ACHN (cell line): ENCODE measurements at regions not wholly inside any gene's neighbourhood (a gene's known extent, or its start where the extent isn't known, plus 50 kb on each side); places are given as distances from the start of the nearest gene placed in this dataset.

Experiments
- DNase-seq: peaks from one replicate; pipeline ENCODE4 v3.0.0-alpha.2; 2015
- in situ Hi-C: cut with HindIII; loops from 2 replicates; pipeline ENCODE4 v1.10.0; 2017; ENCODE audit warnings: low sequenced_read_pairs, low pct_ligation_motif_present, low pct_unique_long_range_greater_than_20kb

- no peak for DNase-seq
- in situ Hi-C loops: no loop called here
These were observed 391.7 kb upstream of the TBX3 start for GRCh38 chr12:115075552-115076170.

GRCh38 chr12:115074617-115075016, 390.6 kb upstream of the TBX3 start:
- DNase-seq: no peak
- in situ Hi-C loops: no loop called here

GRCh38 chr12:115072712-115073111, 388.7 kb upstream of the TBX3 start:
- no peak for DNase-seq
- in situ Hi-C loops: no loop called here

GRCh38 chr12:115070313-115070712, 386.3 kb upstream of the TBX3 start:
- in situ Hi-C loops: no loop called here
- no peak for DNase-seq

- no peak for DNase-seq
- in situ Hi-C loops: no loop called here
These were observed 380.3 kb upstream of the TBX3 start for GRCh38 chr12:115064296-115064695.

- in situ Hi-C loops: no loop called here
- no peak for DNase-seq
These were observed 378.8 kb upstream of the TBX3 start for GRCh38 chr12:115062741-115063140.

GRCh38 chr12:115060477-115061168, 376.6 kb upstream of the TBX3 start:
- in situ Hi-C loops: no loop called here
- no peak for DNase-seq

- in situ Hi-C loops: no loop called here
- no peak for DNase-seq
These were observed 373.5 kb upstream of the TBX3 start for GRCh38 chr12:115057445-115057844.

GRCh38 chr12:115051378-115051777, 367.4 kb upstream of the TBX3 start:
- no peak for DNase-seq
- in situ Hi-C loops: no loop called here

GRCh38 chr12:115049614-115050013, 365.6 kb upstream of the TBX3 start:
- in situ Hi-C loops: no loop called here
- DNase-seq: no peak

GRCh38 chr12:115046805-115047204, 362.8 kb upstream of the TBX3 start:
- in situ Hi-C loops: no loop called here
- no peak for DNase-seq

- no peak for DNase-seq
- in situ Hi-C loops: no loop called here
These were observed 360.1 kb upstream of the TBX3 start for GRCh38 chr12:115044073-115044472.

- no peak for DNase-seq
- in situ Hi-C loops: no loop called here
These were observed 359.1 kb upstream of the TBX3 start for GRCh38 chr12:115043079-115043478.

- no peak for DNase-seq
- in situ Hi-C loops: no loop called here
These were observed 358.4 kb upstream of the TBX3 start for GRCh38 chr12:115042341-115042740.

- in situ Hi-C loops: no loop called here
- DNase-seq: no peak
These were observed 353.9 kb upstream of the TBX3 start for GRCh38 chr12:115037830-115038229.

GRCh38 chr12:115035535-115036107, 351.6 kb upstream of the TBX3 start:
- in situ Hi-C loops: no loop called here
- DNase-seq: no peak

- no peak for DNase-seq
- in situ Hi-C loops: no loop called here
These were observed 348.5 kb upstream of the TBX3 start for GRCh38 chr12:115032521-115032920.

- in situ Hi-C loops: no loop called here
- no peak for DNase-seq
These were observed 346.0 kb upstream of the TBX3 start for GRCh38 chr12:115030017-115030416.

- DNase-seq: no peak
- in situ Hi-C loops: loop anchor here (25.0 kb wide), 1 partner anchor 187 kb away; no protein-coding TSS in a partner anchor
These were observed 340.6 kb upstream of the TBX3 start for GRCh38 chr12:115024531-115024930.
